HG02981 (cell line): ENCODE measurements at regions not wholly inside any gene's neighbourhood (a gene's known extent, or its start where the extent isn't known, plus 50 kb on each side); places are given as distances from the start of the nearest gene placed in this dataset.
"Not testable (repeated sequence)": the region's sequence is repeated elsewhere in the genome, so short reads cannot be mapped to it uniquely, and the experiment has no call there.

Experiments
- ATAC-seq: cut with Tn5 transposase; IDR thresholded peaks from one replicate; pipeline ENCODE4 v1.9.1; 2021; ENCODE audit warnings: mild to moderate bottlenecking, moderate library complexity; ENCODE audit not compliant: unreplicated experiment

DNA sequence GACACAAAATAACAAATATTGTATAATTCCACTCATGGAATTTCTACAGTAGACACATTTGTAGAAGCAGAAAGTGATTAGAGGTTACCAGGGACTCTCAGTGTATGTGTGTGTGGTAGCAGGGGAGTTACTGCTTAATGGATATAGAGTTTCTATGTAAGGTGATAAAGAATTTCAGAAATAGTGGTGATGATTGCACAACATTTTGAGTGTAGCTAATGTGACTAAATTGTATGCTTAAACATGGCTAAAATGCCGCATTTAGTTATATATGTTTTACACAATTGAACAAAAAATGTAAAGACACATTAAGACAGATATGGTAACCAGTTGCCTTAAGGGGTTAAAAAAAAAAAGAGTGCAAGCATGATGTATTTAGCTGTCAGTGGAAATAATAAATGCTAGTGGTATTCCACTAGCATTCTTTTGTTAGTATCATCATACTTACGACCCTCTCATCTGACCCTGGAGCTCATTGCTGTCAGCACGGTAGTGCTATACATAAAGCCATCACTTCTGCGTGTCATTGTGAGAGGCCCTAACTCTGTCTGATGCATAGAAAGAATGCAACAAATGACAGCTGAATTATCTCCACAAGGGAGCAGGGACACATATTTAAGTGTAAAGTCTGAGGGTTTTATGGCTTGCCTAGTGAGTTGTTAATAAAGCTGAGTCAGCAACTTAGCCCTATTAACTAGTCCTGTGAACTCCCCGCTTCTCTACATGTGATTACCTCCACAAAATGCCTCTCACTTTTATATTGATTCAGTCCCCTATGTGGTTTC is 134.1 kb upstream of the RXFP2 start:
- no peak for ATAC-seq

DNA sequence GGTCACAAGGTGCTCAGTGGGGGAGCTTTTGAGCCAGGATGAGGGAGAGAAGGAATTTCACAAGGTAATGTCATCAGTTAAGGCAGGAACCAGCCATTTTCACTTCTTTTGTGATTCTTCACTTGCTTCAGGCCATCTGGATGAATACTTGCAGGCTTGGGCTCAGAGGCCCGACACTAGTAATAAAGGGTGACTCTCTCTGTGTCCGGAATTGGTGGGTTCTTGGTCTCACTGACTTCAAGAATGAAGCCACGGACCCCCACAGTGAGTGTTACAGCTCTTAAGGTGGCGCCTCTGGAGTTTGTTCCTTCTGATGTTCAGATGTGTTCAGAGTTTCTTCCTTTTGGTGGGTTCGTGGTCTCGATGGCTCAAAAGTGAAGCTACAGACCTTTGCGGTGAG is 131.8 kb upstream of the RXFP2 start:
- not testable (repeated sequence) for ATAC-seq

- not testable (repeated sequence) for ATAC-seq
Observed at GRCh38 chr13:31608780-31609179, 130.5 kb upstream of the RXFP2 start.

DNA sequence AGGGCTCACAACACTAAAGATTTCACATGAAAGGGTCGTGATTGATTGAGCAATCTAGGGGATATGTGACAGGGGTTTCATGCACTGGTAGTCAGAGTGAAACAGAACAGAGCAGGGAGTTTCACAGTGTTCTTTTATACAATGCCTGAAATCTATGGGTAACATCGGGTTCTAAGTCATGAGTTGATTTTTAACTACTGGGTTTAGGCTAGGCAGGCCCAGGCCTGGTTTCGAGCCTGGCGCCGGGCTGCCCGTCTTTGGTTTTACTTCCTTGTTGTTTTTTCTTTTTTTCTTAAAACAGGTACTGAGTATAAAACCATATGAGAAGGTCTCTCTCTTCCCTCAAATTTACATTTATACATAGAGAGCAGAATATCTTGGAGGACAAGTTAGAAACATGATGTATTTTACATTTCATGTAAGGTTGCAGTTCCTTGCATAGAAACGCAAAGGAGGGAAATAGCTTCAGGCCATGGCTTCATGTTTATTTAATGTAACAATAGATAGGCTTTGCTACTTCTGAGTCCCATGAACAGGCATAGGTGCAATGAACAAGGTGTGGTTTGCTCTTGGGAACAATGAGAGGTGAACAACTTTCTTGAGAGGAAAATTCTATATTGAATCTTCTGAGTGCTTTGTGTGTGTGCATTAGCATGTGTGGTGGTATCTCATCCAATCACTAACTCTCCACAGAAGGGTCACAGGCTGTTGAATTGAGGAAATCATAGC is 128.9 kb upstream of the RXFP2 start:
- no peak for ATAC-seq

DNA sequence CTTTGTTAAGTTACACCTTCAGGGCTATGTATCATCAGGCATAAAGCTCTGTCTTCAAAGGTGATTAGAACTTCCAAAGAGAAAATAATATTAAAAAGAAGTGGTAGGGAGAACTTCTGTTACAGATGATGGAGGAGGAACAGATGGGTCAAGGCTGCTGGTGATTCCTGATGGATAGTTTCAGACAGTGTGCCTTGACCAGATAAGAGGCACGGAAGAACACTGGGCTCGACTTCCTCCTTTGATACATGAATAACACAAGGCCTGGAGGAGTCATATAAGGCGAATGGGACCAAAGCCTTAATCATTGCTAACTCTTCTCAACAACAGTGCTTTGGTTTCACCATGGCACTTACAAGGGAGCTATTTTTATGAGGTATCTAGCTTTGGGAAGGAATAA is 128.1 kb upstream of the RXFP2 start:
- no peak for ATAC-seq

DNA sequence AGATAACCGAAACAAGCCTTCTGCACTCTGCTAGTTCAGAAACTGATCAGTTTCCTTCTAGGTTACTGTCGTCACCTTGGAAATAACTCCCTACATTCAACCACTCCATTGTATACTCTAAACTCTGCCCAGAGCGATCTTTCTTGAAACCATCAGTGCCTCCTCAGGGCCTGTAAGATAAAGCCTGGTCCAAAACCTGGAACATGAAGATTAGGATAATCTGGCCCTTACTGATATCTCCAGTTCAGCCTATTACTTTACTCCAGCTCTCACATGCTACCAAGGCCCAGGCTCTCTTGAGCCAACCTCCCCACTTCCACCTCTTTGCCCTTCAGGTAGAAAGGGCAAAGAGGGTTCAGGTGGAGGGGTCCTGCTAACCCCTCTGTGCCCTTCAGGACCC is 125.3 kb upstream of the RXFP2 start:
- no peak for ATAC-seq

- ATAC-seq = no peak
Observed at GRCh38 chr13:31614704-31615103, 124.6 kb upstream of the RXFP2 start.

GRCh38 chr13:31625115-31625514 is 114.2 kb upstream of the RXFP2 start:
- ATAC-seq = no peak

DNA sequence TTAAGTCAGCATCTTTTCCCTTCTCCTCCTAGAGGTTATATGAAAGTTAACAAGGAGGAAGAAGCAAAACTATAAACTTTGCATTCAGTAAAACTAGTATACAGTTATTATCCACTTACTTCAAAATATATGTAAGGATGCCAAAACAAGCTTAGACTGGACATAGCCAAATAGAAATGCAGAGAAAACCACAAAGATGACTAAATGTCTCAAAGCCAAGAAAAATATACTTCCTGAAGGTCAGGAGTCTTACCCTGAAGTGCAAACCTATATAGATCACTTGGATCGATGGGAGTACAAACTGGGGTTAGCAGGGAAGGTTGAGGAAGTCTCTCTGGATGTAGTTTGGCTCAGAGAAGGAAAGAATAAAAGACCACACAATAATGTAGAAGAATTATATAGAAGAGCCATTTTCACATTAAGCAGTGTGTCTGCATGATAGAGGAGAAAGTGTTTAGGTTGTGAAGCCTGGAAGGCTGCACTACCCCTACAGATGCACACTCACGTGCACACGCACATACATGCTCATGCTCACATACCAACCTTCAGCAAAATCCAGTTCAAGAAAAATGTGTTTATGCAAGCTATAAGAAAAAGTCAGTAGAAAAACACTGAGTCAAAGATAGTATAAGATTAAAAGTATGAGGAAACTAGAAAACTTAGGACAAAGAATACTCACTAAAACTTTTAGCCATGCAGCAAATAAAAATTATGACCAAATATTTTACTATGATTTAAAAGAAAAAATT is 112.1 kb upstream of the RXFP2 start:
- ATAC-seq = no peak

DNA sequence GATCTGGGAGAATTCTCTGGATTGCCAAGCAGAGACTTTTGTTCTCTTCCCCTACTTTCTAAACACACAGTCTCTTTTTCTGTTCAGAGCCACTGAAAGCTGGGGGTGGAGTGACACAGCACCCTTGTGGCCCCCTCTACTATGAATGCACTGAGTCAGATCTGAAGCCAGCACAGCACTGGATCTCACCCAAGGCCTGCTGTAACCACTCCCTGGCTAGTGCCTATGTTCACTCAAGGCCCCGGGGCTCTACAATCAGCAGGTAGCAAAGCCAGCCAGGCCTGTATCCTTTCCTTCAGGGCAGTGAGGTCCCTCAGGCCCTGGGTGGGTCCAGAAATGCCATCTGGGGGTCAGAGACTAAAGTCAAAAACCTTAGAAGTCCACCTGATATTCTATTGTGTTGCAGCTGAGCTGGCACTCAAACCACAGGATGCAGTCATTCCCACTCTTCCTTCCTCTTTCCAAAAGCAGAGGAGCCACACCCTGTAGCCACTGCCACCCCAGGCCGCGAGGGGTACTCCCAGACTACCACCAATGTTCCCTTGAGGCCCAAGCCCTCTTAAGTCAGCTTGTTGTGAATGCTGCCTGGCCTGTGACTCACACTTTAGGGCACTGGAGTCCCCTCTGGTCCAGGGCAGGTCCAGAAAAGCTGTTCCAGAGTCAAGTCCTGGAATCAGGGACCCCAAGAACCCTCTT is 110.1 kb upstream of the RXFP2 start:
- no peak for ATAC-seq

GRCh38 chr13:31631071-31631470 is 108.3 kb upstream of the RXFP2 start:
- no peak for ATAC-seq

- no peak for ATAC-seq
Observed at GRCh38 chr13:31631746-31632145, 107.6 kb upstream of the RXFP2 start.

DNA sequence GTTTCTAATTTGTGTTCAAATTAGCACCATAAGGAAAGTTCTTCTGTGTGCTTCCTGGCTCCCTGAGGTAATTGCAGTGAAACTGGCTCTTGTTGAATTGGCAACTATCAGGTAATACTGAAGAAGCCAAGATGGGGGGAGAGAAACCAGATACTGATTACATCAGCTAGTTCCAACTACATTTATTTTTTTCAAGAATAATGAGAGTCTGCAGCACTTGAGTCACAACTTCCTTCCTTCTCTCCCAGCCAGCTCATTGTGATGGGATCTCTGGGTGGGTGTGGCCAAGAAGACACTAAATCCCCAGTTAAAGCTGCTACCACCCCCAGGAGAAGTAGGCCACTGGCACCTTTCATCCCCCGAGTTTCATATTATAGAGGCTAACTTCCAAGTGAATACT is 100.7 kb upstream of the RXFP2 start:
- ATAC-seq = no peak

- ATAC-seq = no peak
Observed at GRCh38 chr13:31639443-31640163, 99.7 kb upstream of the RXFP2 start.

GRCh38 chr13:31649766-31650165 is 89.6 kb upstream of the RXFP2 start:
- no peak for ATAC-seq

GRCh38 chr13:31653730-31654129 is 85.6 kb upstream of the RXFP2 start:
- no peak for ATAC-seq

- ATAC-seq = no peak
Observed at GRCh38 chr13:31663880-31664585, 75.3 kb upstream of the RXFP2 start.

- ATAC-seq = no peak
Observed at GRCh38 chr13:31670831-31671617, 68.3 kb upstream of the RXFP2 start.

DNA sequence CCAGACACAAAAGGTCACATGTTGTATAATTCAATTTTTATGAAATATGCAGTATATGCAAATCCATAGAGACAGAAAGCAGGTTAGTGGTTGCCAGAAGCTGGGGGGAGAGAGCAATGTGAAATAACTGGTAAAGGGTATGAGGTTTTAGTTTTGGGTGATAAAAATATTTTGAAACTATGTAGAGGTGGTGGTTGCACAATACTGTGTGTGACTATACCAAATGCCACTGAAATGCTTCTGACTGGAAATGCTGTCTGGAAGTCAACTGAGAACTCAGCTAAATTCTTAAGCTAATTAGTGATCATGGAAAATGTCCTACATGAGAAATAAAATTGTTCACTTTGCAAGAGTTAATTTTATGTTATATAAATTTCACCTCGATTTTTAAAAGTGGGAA is 65.3 kb upstream of the RXFP2 start:
- no peak for ATAC-seq
